ENCODE measurements at regions not wholly inside any gene's neighbourhood (a gene's known extent, or its start where the extent isn't known, plus 50 kb on each side); places are given as distances from the start of the nearest gene placed in this dataset.

DNA sequence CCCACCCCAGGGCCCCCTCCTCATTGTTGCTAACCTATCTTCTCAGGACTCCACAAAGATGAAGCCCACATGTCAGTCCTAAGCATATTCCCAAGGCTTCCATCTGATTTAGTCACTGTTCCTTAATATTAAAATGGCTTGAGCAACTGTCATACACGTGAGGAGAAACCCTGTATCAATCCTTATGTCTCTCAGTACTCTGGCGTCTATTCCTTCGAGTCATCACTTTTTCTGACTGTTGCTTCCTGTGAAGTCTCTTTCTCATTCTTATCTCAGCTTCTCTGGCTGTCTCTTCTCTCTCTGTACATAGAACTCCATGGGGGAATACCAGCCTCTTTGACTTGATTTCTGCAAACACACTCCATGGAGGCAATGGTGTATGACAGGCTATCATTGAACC, 98.4 kb downstream of the C4BPA start:
- TF ChIP-seq, protein P1, sequence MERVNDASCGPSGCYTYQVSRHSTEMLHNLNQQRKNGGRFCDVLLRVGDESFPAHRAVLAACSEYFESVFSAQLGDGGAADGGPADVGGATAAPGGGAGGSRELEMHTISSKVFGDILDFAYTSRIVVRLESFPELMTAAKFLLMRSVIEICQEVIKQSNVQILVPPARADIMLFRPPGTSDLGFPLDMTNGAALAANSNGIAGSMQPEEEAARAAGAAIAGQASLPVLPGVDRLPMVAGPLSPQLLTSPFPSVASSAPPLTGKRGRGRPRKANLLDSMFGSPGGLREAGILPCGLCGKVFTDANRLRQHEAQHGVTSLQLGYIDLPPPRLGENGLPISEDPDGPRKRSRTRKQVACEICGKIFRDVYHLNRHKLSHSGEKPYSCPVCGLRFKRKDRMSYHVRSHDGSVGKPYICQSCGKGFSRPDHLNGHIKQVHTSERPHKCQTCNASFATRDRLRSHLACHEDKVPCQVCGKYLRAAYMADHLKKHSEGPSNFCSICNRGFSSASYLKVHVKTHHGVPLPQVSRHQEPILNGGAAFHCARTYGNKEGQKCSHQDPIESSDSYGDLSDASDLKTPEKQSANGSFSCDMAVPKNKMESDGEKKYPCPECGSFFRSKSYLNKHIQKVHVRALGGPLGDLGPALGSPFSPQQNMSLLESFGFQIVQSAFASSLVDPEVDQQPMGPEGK (CRISPR knock-in tag; IDR thresholded peaks at IDR 0.05; ENCODE audit: borderline replicate concordance), result no peak
- TF ChIP-seq, protein P2, sequence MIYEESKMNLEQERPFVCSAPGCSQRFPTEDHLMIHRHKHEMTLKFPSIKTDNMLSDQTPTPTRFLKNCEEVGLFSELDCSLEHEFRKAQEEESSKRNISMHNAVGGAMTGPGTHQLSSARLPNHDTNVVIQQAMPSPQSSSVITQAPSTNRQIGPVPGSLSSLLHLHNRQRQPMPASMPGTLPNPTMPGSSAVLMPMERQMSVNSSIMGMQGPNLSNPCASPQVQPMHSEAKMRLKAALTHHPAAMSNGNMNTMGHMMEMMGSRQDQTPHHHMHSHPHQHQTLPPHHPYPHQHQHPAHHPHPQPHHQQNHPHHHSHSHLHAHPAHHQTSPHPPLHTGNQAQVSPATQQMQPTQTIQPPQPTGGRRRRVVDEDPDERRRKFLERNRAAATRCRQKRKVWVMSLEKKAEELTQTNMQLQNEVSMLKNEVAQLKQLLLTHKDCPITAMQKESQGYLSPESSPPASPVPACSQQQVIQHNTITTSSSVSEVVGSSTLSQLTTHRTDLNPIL (CRISPR knock-in tag; IDR thresholded peaks at IDR 0.05; ENCODE audit: low read depth), result no peak
- TF ChIP-seq ISL1 (CRISPR knock-in tag; IDR thresholded peaks at IDR 0.05), result no peak

All from SK-N-SH treated with all-trans-retinoic acid at 6 μM for 48 hours (cell line).